Left ventricle myocardium inferior (tissue), 1 donor: ENCODE measurements at regions not wholly inside any gene's neighbourhood (a gene's known extent, or its start where the extent isn't known, plus 50 kb on each side); places are given as distances from the start of the nearest gene placed in this dataset.
A peak's percentile ranks its signal among the peaks of the same experiment; 100 is the strongest.

Experiments used
- DNase-seq: peaks from one replicate; pipeline ENCODE4 v3.0.0-alpha.2; 2020
- H3K27ac ChIP-seq: fragments of 200-600 bp; replicated peaks from 2 replicates; pipeline ENCODE4 v1.8.0; 2021
- H3K27me3 ChIP-seq: fragments of 200-600 bp; 2 replicates; pipeline ENCODE4 v1.8.0; 2021; ENCODE audit warnings: low read depth
- H3K36me3 ChIP-seq: fragments of 200-600 bp; 2 replicates; pipeline ENCODE4 v1.8.0; 2021
- H3K4me1 ChIP-seq: fragments of 200-600 bp; 2 replicates; pipeline ENCODE4 v1.8.0; 2021
- H3K4me3 ChIP-seq: fragments of 200-600 bp; 2 replicates; pipeline ENCODE4 v1.8.0; 2021; ENCODE audit warnings: mild to moderate bottlenecking, moderate library complexity
- H3K9me3 ChIP-seq: fragments of 200-600 bp; replicated peaks from 2 replicates; pipeline ENCODE4 v1.8.0; 2021
- intact Hi-C: fragments of 100-400 bp; cut with micrococcal nuclease; formaldehyde crosslinking; loops from one replicate; pipeline ENCODE4 v1.11.0; 2022
- TF ChIP-seq, protein P1 (sequence below): fragments of 200-600 bp; IDR thresholded peaks from 2 replicates; pipeline ENCODE4 v1.8.0; 2021; ENCODE audit warnings: antibody characterized with exemption, mild to moderate bottlenecking, borderline replicate concordance
- donor health status: DM: no; HTN: yes; CAD: no; lungs with severe emphysema.

DNA sequence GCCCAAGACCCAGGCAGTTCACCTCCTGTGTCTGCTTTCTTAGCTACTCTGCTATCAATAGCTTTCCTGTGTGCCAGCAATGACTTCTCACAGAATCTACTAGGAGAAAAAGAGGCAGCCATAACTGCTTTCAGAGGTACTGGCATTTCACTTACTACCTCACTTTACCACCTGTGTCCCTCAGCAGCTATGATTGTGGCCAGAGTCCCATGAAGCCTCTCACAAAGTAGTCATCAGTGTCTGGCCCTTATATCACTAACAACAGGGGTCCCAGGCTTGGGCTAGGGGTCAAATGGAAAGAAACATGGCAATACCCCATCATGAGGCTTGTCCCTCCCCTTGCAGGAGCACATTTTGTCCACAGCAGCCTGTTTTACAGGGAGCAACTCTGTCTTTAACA is 62.7 kb upstream of the EPS8L3 start:
- intact Hi-C loops, result no loop called here
- peaks cover 52% of the 10 kb centered on the region for H3K4me1 ChIP-seq
- no peaks in the 10 kb centered on the region for H3K36me3 ChIP-seq
- TF ChIP-seq, protein P1, sequence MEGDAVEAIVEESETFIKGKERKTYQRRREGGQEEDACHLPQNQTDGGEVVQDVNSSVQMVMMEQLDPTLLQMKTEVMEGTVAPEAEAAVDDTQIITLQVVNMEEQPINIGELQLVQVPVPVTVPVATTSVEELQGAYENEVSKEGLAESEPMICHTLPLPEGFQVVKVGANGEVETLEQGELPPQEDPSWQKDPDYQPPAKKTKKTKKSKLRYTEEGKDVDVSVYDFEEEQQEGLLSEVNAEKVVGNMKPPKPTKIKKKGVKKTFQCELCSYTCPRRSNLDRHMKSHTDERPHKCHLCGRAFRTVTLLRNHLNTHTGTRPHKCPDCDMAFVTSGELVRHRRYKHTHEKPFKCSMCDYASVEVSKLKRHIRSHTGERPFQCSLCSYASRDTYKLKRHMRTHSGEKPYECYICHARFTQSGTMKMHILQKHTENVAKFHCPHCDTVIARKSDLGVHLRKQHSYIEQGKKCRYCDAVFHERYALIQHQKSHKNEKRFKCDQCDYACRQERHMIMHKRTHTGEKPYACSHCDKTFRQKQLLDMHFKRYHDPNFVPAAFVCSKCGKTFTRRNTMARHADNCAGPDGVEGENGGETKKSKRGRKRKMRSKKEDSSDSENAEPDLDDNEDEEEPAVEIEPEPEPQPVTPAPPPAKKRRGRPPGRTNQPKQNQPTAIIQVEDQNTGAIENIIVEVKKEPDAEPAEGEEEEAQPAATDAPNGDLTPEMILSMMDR, result no peak
- peak overlapping the region; percentile 74 for H3K27ac ChIP-seq
- no peaks in the 10 kb centered on the region for H3K9me3 ChIP-seq
- DNase-seq, result no peak
- no peak overlapping the region for H3K4me3 ChIP-seq
- no peaks in the 10 kb centered on the region for H3K27me3 ChIP-seq

DNA sequence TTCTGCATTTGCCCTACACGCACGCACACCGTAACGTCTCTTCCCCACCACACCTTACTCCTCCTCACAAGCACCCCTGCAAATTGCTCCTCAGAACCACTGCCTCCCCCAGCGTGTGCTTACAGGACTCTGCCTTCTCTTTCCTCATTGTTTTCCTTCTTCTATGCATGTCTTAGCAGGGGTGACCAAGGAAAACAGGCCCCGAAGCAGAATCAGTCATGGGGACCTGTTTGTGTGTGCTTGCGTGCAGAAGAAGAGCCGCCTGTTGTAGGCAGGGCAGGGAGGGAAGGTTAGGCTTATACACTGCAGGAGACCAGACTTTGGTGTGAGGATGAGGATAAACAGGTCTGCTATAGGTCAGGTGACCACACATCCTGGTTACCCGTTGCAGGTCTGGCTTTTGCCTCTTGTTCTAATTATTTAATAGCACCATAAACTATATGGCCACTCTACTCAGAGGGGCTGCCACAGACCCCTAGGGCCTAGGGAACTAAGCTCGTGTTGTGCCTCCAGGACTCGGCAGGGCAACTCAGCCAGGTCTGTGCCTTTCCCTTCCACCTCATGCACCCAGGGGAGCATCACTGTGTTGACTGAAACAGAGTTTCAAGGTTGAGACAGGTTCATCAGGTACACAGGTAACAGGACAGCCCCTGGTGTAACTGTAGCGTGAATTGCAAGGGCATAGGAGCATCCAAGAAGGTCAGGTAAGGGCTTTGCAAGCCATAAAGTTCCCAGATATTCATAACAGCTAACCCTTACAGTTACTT is 60.8 kb upstream of the EPS8L3 start:
- DNase-seq, result no peak
- no peaks in the 10 kb centered on the region for H3K27me3 ChIP-seq
- peaks cover 60% of the 10 kb centered on the region for H3K4me1 ChIP-seq
- no peak overlapping the region for H3K4me3 ChIP-seq
- intact Hi-C loops, result no loop called here
- TF ChIP-seq, protein P1, result no peak
- no peaks in the 10 kb centered on the region for H3K36me3 ChIP-seq
- H3K9me3 ChIP-seq, result no peaks in the 10 kb centered on the region
- H3K27ac ChIP-seq, result peak overlapping the region; percentile 74

DNA sequence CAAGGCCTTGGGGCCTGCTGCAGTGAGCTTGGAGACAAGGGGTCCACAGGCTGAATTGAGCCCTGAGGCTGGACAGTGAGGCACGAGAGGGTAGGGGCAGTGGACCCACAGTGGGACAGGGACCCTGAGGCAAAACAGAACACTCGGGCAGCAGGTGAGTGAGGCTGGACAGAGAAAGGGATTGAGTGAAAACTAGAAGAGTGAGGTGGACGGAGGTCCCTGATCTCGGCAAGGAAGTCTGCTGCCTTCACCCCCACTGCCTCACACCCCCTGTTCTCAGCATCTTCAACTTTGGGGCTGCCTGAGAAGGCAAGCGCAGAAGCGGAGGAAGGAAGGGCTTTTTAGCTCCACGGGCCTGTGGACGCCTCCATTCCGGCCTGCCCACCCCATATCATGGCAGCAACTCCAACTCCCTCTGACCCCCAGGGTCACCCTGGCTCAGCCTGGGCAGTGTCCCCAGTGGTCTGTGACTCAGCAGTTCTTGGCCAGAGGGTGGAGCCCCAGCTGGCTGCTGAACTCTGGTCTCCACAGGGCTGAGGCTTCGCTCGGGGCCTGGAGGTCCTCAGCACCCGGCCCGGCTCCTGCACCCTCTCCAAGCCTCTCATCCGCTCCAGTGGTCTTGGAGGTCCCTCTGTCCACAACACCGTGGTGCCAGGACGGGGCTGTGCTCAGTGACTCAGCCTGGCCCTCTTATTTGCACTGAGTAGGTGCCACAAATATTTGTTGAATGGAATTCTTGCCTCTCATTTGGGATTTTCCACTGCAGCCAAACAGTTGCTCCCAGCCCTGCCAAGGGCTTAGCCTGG is 60.0 kb upstream of the EPS8L3 start:
- Histone ChIP-seq H3K27ac (peak overlapping the region; percentile 27), H3K4me1 (peaks cover 68% of the 10 kb centered on the region), H3K36me3 (no peaks in the 10 kb centered on the region), H3K9me3 (no peaks in the 10 kb centered on the region), H3K4me3 (no peak overlapping the region), H3K27me3 (no peaks in the 10 kb centered on the region)
- intact Hi-C loops, result no loop called here
- TF ChIP-seq, protein P1, result no peak
- DNase-seq, result peak; percentile 49

DNA sequence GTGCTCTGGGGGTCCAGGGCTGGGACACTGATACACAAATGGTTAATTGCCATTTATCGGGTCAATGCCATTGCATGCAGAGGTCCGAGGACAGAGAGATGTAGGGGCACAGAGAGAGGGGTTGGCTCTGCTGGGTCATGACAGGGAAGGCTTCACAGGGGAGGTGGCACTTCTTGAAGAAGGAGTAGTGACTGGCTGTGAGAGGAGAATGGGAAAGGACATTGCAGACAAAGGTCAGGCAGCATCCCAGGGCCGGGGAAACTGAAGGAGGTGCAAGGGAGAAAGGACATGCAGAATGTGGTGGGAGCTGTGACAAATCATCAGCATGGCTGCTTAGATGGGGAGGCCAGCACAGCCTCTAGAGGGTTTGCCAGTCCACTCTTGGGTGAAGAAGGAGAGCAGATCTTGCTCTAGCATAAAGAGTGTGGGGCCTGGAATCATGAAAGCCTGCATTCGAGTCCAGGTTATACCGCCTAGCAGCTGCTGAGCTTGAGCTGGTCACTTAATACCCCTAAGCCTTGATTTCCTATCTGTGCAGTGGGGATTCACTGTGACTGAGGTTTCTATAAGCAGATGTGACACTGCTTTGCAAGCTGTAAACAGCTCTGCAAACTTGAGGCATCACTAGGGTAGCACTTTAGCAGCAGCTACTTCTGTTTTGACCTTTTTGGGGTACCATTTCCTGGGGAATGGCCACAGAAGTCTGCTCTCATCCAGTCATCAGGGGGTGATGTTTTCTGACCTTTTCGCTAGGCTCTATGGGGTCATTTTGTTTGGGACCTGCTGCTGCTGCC is 59.2 kb upstream of the EPS8L3 start:
- Histone ChIP-seq H3K27me3 (no peaks in the 10 kb centered on the region), H3K4me1 (peaks cover 76% of the 10 kb centered on the region), H3K27ac (peak overlapping the region; percentile 27), H3K9me3 (no peaks in the 10 kb centered on the region), H3K36me3 (no peaks in the 10 kb centered on the region), H3K4me3 (no peak overlapping the region)
- no peak for DNase-seq
- TF ChIP-seq, protein P1, result no peak
- intact Hi-C loops, result no loop called here
